ENCODE measurements at regions not wholly inside any gene's neighbourhood (a gene's known extent, or its start where the extent isn't known, plus 50 kb on each side); places are given as distances from the start of the nearest gene placed in this dataset.

GRCh38 chr6:156645097-156645496 lies 132.1 kb upstream of the ARID1B start:
- TF ChIP-seq POLR2A (IDR thresholded peaks at IDR 0.05) (no peak), CTCF (IDR thresholded peaks at IDR 0.05) (no peak)

Data from stomach (tissue), 4 donors.